Upper lobe of right lung (tissue), 1 donor: ENCODE measurements at regions not wholly inside any gene's neighbourhood (a gene's known extent, or its start where the extent isn't known, plus 50 kb on each side); places are given as distances from the start of the nearest gene placed in this dataset.

Experiments used
- ATAC-seq: fragments of 200-7000 bp; cut with Tn5 transposase; one replicate; pipeline ENCODE4 v1.9.1; 2020; ENCODE audit warnings: mild to moderate bottlenecking, moderate library complexity
- DNase-seq: peaks from one replicate; pipeline ENCODE4 v3.0.0-alpha.2; 2020
- H3K27ac ChIP-seq: fragments of 200-600 bp; one replicate; pipeline ENCODE4 v1.8.0; 2022
- H3K27me3 ChIP-seq: fragments of 200-600 bp; one replicate; pipeline ENCODE4 v1.8.0; 2022; ENCODE audit warnings: mild to moderate bottlenecking
- H3K36me3 ChIP-seq: fragments of 200-600 bp; one replicate; pipeline ENCODE4 v1.8.0; 2022
- H3K4me1 ChIP-seq: fragments of 200-600 bp; one replicate; pipeline ENCODE4 v1.8.0; 2022
- H3K4me3 ChIP-seq: fragments of 200-600 bp; one replicate; pipeline ENCODE4 v1.8.0; 2022; ENCODE audit warnings: mild to moderate bottlenecking
- H3K9me3 ChIP-seq: fragments of 200-600 bp; one replicate; pipeline ENCODE4 v1.8.0; 2022
- CTCF ChIP-seq: fragments of 200-600 bp; IDR thresholded peaks from one replicate; pipeline ENCODE4 v1.8.0; 2022; ENCODE audit warnings: antibody characterized with exemption
- intact Hi-C: fragments of 100-400 bp; cut with DNase I; formaldehyde crosslinking; loops from one replicate; pipeline ENCODE4 v1.11.0; 2022
- donor health status: DM: no; HTN: yes; CAD: no; lungs with severe emphysema.

GRCh38 chr5:67588389-67588788, 391.8 kb upstream of the CD180 start:
- intact Hi-C loops: no loop called here
- no peak for TF ChIP-seq CTCF
- H3K9me3 ChIP-seq: no peaks in the 10 kb centered on the region
- no peaks in the 10 kb centered on the region for H3K36me3 ChIP-seq
- H3K27ac ChIP-seq: no peak overlapping the region
- H3K27me3 ChIP-seq: no peaks in the 10 kb centered on the region
- DNase-seq: no peak
- no peaks in the 10 kb centered on the region for H3K4me1 ChIP-seq
- no peak for ATAC-seq
- H3K4me3 ChIP-seq: no peak overlapping the region

GRCh38 chr5:67581203-67581602, 384.6 kb upstream of the CD180 start:
- Histone ChIP-seq H3K36me3 (no peaks in the 10 kb centered on the region), H3K27me3 (no peaks in the 10 kb centered on the region), H3K4me3 (no peak overlapping the region), H3K27ac (no peak overlapping the region), H3K4me1 (no peaks in the 10 kb centered on the region), H3K9me3 (no peaks in the 10 kb centered on the region)
- DNase-seq (no peak), ATAC-seq (no peak)
- TF ChIP-seq CTCF: no peak
- intact Hi-C loops: no loop called here

GRCh38 chr5:67578011-67578410, 381.4 kb upstream of the CD180 start:
- ATAC-seq (no peak), DNase-seq (no peak)
- intact Hi-C loops: no loop called here
- no peaks in the 10 kb centered on the region for H3K36me3 ChIP-seq
- H3K27ac ChIP-seq: no peak overlapping the region
- no peaks in the 10 kb centered on the region for H3K9me3 ChIP-seq
- no peak for TF ChIP-seq CTCF
- no peaks in the 10 kb centered on the region for H3K4me1 ChIP-seq
- H3K27me3 ChIP-seq: no peaks in the 10 kb centered on the region
- H3K4me3 ChIP-seq: no peak overlapping the region

GRCh38 chr5:67577424-67577823, 380.8 kb upstream of the CD180 start:
- intact Hi-C loops: no loop called here
- no peaks in the 10 kb centered on the region for H3K27me3 ChIP-seq

GRCh38 chr5:67576112-67576511, 379.5 kb upstream of the CD180 start:
- Histone ChIP-seq H3K4me1 (no peaks in the 10 kb centered on the region), H3K36me3 (no peaks in the 10 kb centered on the region), H3K4me3 (no peak overlapping the region), H3K27me3 (no peaks in the 10 kb centered on the region), H3K9me3 (no peaks in the 10 kb centered on the region), H3K27ac (no peak overlapping the region)
- no peak for DNase-seq
- TF ChIP-seq CTCF: no peak
- intact Hi-C loops: no loop called here
- ATAC-seq: no peak

More at GRCh38 chr5:67577424-67577823, 380.8 kb upstream of the CD180 start:
- no peak overlapping the region for H3K27ac ChIP-seq
- no peak overlapping the region for H3K4me3 ChIP-seq
- ATAC-seq (no peak), DNase-seq (no peak)
- no peaks in the 10 kb centered on the region for H3K4me1 ChIP-seq
- no peaks in the 10 kb centered on the region for H3K36me3 ChIP-seq
- TF ChIP-seq CTCF: no peak
- no peaks in the 10 kb centered on the region for H3K9me3 ChIP-seq

GRCh38 chr5:67575087-67575486, 378.5 kb upstream of the CD180 start:
- DNase-seq: no peak
- H3K4me1 ChIP-seq: no peaks in the 10 kb centered on the region
- H3K9me3 ChIP-seq: no peaks in the 10 kb centered on the region
- H3K27me3 ChIP-seq: no peaks in the 10 kb centered on the region
- H3K27ac ChIP-seq: no peak overlapping the region
- no peak overlapping the region for H3K4me3 ChIP-seq
- no peaks in the 10 kb centered on the region for H3K36me3 ChIP-seq
- TF ChIP-seq CTCF: no peak
- ATAC-seq: no peak
- intact Hi-C loops: no loop called here
